Testis (tissue), 2 donors: ENCODE measurements at regions not wholly inside any gene's neighbourhood (a gene's known extent, or its start where the extent isn't known, plus 50 kb on each side); places are given as distances from the start of the nearest gene placed in this dataset.

Experiments
- CTCF ChIP-seq, 3 experiments: fragments of 450-650 bp in 2 of 3; fragments of 200-600 bp in 1 of 3; sonication (generic) in 1 of 3; IDR thresholded peaks; one replicate each; pipeline ENCODE4 v1.5.1; 2016 to 2019; ENCODE audit warnings: antibody characterized with exemption in 3 of 3, mild to moderate bottlenecking in 2 of 3, moderate library complexity in 1 of 3
- POLR2A ChIP-seq: fragments of 450-650 bp; IDR thresholded peaks from one replicate; pipeline ENCODE4 v1.6.1; 2017; ENCODE audit warnings: antibody characterized with exemption, mild to moderate bottlenecking, moderate library complexity

GRCh38 chr2:108106731-108107130 is 120.4 kb downstream of the SLC5A7 start:
- TF ChIP-seq POLR2A (no peak), CTCF (IDR thresholded peaks at IDR 0.05) (no peak)
